Activated T-cell treated with anti-CD3 and anti-CD28 coated beads, Interleukin-2, amount 50 U/mL, for 72 hours (primary cell): ENCODE measurements at regions not wholly inside any gene's neighbourhood (a gene's known extent, or its start where the extent isn't known, plus 50 kb on each side); places are given as distances from the start of the nearest gene placed in this dataset.
"Not testable (repeated sequence)": the region's sequence is repeated elsewhere in the genome, so short reads cannot be mapped to it uniquely, and the experiment has no call there.

Source experiments
- ATAC-seq, 2 donors: fragments of 150-1000 bp; cut with Tn5 transposase; replicated peaks in 1 of 2; 2 replicates each; pipeline ENCODE4 v1.10.0; 2021; ENCODE audit warnings: moderate library complexity in 2 of 2, mild to moderate bottlenecking in 1 of 2
- DNase-seq, 2 donors: peaks; one replicate each; pipeline ENCODE4 v3.0.0; 2021 to 2022; ENCODE audit warnings: mixed read lengths in 1 of 2
- H3K27ac Mint-ChIP-seq: one replicate; pipeline ENCODE4 v1.8.0; 2022; ENCODE audit warnings: mild to moderate bottlenecking, moderate library complexity, mixed read lengths
- H3K27me3 Mint-ChIP-seq: one replicate; pipeline ENCODE4 v1.8.0; 2022; ENCODE audit warnings: low read depth, mixed read lengths
- H3K36me3 Mint-ChIP-seq, 2 donors: one replicate each; pipeline ENCODE4 v1.8.0; 2022; ENCODE audit warnings: mixed read lengths in 2 of 2, mild to moderate bottlenecking in 1 of 2; ENCODE audit not compliant: insufficient read depth in 2 of 2
- H3K4me1 Mint-ChIP-seq: one replicate; pipeline ENCODE4 v1.8.0; 2022; ENCODE audit warnings: low read depth, mixed read lengths
- H3K4me3 Mint-ChIP-seq, 2 donors: one replicate each; pipeline ENCODE4 v1.8.0; 2022; ENCODE audit warnings: mild to moderate bottlenecking in 2 of 2, mixed read lengths in 2 of 2, moderate library complexity in 2 of 2
- H3K9me3 Mint-ChIP-seq, 2 donors: one replicate each; pipeline ENCODE4 v1.8.0; 2022; ENCODE audit warnings: mixed read lengths in 2 of 2

DNA sequence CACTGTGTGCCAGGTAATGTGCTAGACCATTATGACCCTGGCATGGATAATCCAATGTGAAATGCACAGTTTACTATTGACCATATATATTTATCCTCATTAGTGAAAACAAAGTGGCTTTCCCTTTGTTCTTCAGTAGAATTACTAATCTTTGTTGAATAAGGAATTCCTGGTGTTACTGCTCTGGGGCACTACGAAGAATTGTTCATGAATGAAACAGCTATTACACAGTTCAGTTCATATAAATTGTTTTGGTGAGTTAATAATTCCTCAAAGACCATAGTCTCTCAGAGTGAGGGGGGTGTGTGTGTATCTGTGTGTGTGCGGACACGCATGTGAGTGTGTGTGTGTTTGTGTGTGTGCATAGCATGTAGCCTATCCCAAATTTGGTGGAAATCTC lies 668.0 kb upstream of the MBL2 start:
- no peak for ATAC-seq
- Mint-ChIP-seq H3K4me1 (no peaks in the 10 kb centered on the region), H3K4me3 (no peak overlapping the region), H3K36me3 (peaks cover 0 to 1% of the 10 kb centered on the region in 2 donors), H3K27ac (no peak overlapping the region), H3K9me3 (peaks cover 0 to 5% of the 10 kb centered on the region in 2 donors), H3K27me3 (no peaks in the 10 kb centered on the region)
- DNase-seq, result no peak

DNA sequence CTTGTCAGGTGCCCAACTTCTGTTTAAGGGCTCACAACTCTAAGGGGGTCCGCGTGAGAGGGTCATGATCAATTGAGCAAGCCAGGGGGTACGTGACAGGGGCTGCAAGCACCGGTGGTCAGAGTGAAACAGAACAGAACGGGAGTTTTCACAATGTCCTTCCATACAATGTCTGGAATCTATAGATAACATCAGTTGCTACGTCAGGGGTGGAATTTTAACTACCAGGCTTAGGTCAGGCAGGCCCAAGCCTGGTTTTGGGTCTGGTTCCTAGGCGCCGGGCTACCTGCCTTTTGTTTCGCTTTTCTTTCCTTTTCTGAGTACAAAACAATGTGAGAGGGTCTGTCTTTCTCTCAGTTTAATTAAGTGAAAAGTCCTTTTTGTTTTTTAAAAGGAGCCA lies 666.5 kb upstream of the MBL2 start:
- DNase-seq, H3K36me3 Mint-ChIP-seq, H3K27ac Mint-ChIP-seq, H3K9me3 Mint-ChIP-seq, ATAC-seq, H3K4me1 Mint-ChIP-seq, H3K27me3 Mint-ChIP-seq, H3K4me3 Mint-ChIP-seq: not testable (repeated sequence)

DNA sequence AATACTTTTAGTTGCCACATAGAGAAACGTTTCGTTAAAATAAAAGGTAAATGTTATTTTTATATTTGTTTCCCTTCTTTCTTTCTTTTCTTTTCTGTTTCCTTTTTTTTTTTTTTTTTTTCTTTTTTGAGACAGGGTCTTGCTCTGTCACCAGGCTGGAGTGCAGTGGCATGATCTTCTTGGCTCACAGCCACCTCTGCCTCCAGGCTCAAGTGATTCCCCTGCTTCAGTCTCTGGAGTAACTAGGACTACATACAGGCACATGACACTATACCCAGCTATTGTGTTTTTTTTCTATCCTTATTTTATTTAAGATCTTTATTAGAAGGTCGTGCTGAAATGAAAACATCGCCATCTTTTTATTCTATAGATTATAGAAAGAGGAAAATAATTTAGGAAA lies 661.8 kb upstream of the MBL2 start:
- H3K27ac Mint-ChIP-seq, result no peak overlapping the region
- no peak for ATAC-seq
- DNase-seq, result no peak
- no peaks in the 10 kb centered on the region for H3K27me3 Mint-ChIP-seq
- peaks cover 0 to 8% of the 10 kb centered on the region in 2 donors for H3K9me3 Mint-ChIP-seq
- no peaks in the 10 kb centered on the region for H3K4me1 Mint-ChIP-seq
- H3K4me3 Mint-ChIP-seq, result no peak overlapping the region
- H3K36me3 Mint-ChIP-seq, result no peaks in the 10 kb centered on the region

DNA sequence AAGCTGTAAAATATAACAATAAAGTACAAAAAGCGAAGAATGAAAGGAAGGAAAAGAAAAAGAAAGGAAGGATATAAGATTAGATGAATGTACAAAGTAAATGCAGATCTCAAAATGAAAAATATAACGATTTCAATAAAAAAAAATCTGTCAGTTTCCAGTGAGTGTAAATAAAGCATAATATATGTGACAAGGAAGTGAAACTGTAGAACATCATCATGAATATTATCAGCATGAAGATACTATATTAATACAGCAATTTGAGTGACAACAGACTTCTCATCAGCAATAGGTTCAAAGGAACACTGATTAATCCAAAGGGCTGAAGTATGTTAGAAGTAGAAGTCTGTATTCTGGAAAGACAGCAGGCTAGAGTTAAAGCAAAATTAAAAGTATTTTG lies 659.5 kb upstream of the MBL2 start:
- H3K27me3 Mint-ChIP-seq, result no peaks in the 10 kb centered on the region
- ATAC-seq, result no peak
- H3K4me3 Mint-ChIP-seq, result no peak overlapping the region

DNA sequence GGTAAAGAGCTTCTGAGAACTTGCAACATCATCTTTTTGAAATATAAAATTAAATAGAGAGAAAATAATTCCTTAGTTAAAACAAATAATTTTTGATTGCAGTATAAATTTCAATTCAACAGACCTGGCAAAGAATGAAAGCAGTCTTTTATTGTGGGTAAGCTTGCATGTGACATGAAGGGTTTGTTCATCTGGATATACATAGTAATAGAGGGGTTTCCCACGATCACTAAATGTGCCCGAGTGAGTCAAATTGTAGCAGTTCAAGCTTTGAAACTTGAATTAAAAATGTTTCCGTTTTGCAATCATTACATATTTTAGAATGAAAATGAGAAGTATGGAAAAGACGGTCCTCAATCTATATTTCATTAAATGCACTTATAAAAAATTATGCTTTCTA lies 658.4 kb upstream of the MBL2 start:
- no peak overlapping the region for H3K4me3 Mint-ChIP-seq
- no peaks in the 10 kb centered on the region for H3K4me1 Mint-ChIP-seq

More for the DNA sequence above, 659.5 kb upstream of the MBL2 start:
- Mint-ChIP-seq H3K4me1 (no peaks in the 10 kb centered on the region), H3K9me3 (peaks cover 2 to 8% of the 10 kb centered on the region in 2 donors), H3K27ac (no peak overlapping the region), H3K36me3 (no peaks in the 10 kb centered on the region)
- no peak for DNase-seq

DNA sequence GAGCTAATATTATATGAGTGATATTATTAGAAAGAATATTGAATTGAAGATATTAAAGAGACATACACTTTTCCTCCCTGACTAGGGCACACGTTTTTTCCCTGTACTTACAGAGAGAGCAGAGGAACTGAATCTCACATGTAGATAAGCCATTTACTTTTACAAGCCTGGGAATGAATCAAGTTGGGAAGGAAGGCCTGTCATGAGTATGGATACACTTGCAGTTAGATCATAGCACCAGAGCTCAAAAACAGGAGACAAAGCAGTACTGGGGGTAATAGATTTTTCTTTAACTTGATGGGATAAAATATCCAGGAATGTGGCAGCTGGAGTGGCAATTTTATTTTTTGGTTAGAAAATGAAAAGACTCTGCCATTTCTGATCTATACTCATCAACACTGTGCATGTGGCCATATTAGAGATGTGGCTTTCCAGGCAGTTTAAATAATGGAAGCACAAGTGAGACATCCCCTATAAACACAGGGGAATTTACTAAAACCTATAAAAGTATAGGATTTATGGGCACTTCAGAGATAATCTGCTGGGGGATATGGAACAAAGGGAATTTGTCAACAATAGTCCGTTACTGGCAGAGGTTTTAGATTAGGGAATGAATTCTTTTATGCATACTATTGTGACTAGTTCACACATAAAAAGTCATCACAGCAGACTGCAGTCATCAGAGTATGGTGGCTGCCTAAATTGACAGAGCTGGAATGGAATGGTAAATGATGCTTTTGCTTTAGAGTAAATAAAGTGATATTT lies 657.7 kb upstream of the MBL2 start:
- peaks cover 2 to 8% of the 10 kb centered on the region in 2 donors for H3K9me3 Mint-ChIP-seq
- H3K36me3 Mint-ChIP-seq, result no peaks in the 10 kb centered on the region
- H3K4me3 Mint-ChIP-seq, result no peak overlapping the region
- H3K27ac Mint-ChIP-seq, result no peak overlapping the region
- no peak for ATAC-seq
- no peaks in the 10 kb centered on the region for H3K27me3 Mint-ChIP-seq
- no peaks in the 10 kb centered on the region for H3K4me1 Mint-ChIP-seq
- no peak for DNase-seq

More for the DNA sequence above, 658.4 kb upstream of the MBL2 start:
- ATAC-seq (no peak), DNase-seq (no peak)
- Mint-ChIP-seq H3K9me3 (peaks cover 2 to 8% of the 10 kb centered on the region in 2 donors), H3K36me3 (no peaks in the 10 kb centered on the region), H3K27me3 (no peaks in the 10 kb centered on the region), H3K27ac (no peak overlapping the region)

DNA sequence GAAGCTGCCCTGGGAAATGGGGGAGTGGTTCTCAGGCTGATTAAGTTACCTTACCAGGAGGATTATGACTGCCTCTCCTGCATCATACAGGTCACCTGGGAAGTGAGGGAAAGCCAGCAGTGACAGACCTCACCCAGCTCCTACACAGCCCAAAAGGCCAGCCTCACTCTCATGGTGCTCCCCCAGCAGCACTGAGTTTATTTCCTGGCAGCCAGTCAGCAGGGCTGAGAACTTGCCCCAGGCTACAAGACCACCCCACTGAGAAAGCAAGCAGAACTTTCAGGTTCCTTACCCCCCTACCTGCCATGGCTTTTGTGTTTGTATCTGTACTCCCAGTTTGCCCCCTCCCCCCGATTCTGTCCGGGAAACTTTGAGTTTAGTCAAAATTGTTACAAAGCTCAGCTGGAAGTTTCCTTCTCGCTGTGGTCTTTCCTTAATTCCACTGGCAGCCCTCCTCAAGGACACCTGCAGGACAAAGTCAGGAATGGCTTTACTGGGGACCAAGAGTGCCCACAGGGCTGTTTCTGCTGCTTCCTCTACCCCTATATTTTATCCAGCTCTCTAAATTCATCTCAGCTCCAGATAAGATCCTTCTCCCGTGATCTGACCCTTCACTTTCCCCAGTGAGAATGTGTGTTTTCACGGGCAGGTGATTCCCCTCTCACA lies 649.8 kb upstream of the MBL2 start:
- ATAC-seq, result no peak
- Mint-ChIP-seq H3K9me3 (peaks cover 8 to 15% of the 10 kb centered on the region in 2 donors), H3K4me1 (no peaks in the 10 kb centered on the region), H3K27ac (no peak overlapping the region), H3K36me3 (no peaks in the 10 kb centered on the region), H3K4me3 (no peak overlapping the region), H3K27me3 (no peaks in the 10 kb centered on the region)
- DNase-seq, result no peak

DNA sequence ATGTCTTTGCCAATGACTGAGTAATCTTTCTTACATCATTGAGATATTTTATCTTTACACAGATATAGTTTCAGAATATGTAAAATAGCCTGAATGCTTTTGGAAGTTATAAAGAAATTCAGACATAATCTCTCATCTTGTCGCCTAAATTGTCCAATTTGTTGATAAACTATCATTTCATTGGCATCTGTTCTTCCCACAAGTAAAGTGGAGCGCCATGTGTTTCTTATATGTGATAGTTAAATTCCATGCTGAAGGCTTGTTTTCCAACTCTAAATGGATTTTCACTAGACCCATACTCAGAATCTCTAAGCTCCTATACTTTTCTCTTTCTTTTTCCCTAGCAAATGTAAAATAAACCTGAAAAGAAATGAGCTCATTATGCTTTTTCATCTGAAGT lies 640.1 kb upstream of the MBL2 start:
- Mint-ChIP-seq H3K36me3 (no peaks in the 10 kb centered on the region), H3K4me3 (no peak overlapping the region), H3K4me1 (no peaks in the 10 kb centered on the region), H3K27me3 (no peaks in the 10 kb centered on the region), H3K9me3 (peaks cover 8 to 12% of the 10 kb centered on the region in 2 donors), H3K27ac (no peak overlapping the region)
- no peak for ATAC-seq
- DNase-seq, result no peak

DNA sequence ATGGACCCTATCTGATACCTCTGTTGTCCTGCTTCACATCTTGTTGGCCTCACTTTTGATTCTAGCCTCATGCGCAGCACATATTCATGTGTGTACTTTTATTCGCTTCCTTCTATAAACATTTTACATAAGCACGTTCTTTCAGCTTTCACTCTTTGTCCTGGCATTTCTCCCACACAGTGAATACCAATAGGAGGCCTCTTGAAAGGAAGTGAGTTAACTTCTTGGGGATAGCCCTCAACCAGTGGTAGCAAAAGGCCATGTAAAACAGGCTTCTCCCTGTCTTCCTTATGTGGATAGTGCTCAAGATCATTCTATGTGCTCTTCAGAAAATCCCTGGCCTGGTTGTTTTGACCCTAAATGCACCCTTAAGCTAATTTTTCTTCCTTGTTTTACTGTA lies 633.9 kb upstream of the MBL2 start:
- ATAC-seq, result no peak
- peaks cover 2 to 8% of the 10 kb centered on the region in 2 donors for H3K9me3 Mint-ChIP-seq

DNA sequence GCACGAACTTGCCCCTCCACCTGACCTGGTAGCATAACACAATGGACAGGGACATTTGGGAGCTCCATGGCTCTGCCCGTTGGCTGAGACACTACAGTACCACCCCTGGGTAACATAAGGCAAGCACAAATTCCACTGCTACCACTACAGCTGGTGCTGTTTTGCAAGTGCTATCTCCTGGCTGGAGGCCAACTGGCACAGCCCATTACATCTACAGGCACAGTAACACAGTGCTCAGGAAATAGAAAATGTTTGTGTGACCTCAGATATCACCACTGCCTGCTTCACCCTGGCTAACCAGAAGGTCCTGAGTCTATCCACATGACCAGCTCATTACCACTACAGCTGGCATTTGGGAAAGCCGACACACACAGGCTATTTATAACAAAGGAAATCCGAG lies 631.1 kb upstream of the MBL2 start:
- peaks cover 3 to 12% of the 10 kb centered on the region in 2 donors for H3K9me3 Mint-ChIP-seq
- no peaks in the 10 kb centered on the region for H3K36me3 Mint-ChIP-seq
- no peak overlapping the region for H3K4me3 Mint-ChIP-seq
- H3K4me1 Mint-ChIP-seq, result no peaks in the 10 kb centered on the region
- H3K27ac Mint-ChIP-seq, result no peak overlapping the region
- no peak for DNase-seq
- no peaks in the 10 kb centered on the region for H3K27me3 Mint-ChIP-seq
- ATAC-seq, result no peak

More for the DNA sequence above, 633.9 kb upstream of the MBL2 start:
- H3K27me3 Mint-ChIP-seq, result no peaks in the 10 kb centered on the region
- H3K4me1 Mint-ChIP-seq, result no peaks in the 10 kb centered on the region
- H3K4me3 Mint-ChIP-seq, result no peak overlapping the region
- no peak overlapping the region for H3K27ac Mint-ChIP-seq
- no peaks in the 10 kb centered on the region for H3K36me3 Mint-ChIP-seq
- DNase-seq, result no peak

DNA sequence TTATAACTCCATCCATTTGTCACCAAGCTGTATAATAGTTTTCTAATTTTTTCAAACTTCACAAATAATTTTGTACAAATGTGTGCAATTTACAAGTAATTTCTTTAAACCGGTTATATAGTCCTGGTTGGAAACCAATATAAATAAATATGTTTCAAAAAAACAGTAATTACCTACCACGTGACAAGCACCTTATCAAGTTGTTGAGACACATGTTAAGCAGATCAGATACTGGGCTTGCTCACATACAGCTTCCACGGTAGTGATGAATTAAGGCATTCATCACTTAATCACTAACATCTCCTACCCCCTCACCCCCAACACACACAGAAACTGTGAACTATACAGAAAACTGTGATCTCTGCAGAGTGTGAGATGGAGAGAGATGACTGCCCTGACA lies 630.0 kb upstream of the MBL2 start:
- Mint-ChIP-seq H3K27ac (no peak overlapping the region), H3K36me3 (no peaks in the 10 kb centered on the region), H3K4me1 (no peaks in the 10 kb centered on the region)

DNA sequence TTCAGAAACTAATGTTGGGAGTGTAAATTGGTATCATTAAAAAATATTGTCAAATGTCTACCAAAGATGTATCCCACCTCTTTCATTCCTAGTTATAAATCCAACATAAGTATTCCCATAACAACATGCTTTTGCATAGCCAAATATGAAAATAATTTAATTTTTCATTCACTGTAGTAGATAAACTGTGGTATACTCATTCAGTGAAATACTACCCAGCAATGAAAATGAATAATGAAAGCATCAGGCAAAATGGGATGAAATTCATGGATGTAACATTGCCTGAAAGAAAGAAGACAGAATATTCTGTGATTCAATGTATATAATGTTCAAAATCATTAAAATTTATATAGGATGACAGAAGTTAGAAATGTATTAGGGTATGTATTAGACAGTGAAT lies 629.0 kb upstream of the MBL2 start:
- Mint-ChIP-seq H3K36me3 (no peaks in the 10 kb centered on the region), H3K27ac (no peak overlapping the region), H3K4me1 (no peaks in the 10 kb centered on the region), H3K4me3 (no peak overlapping the region), H3K27me3 (no peaks in the 10 kb centered on the region), H3K9me3 (peaks cover 3 to 9% of the 10 kb centered on the region in 2 donors)
- ATAC-seq (no peak), DNase-seq (no peak)

More for the DNA sequence above, 630.0 kb upstream of the MBL2 start:
- ATAC-seq (no peak), DNase-seq (no peak)
- no peak overlapping the region for H3K4me3 Mint-ChIP-seq
- H3K27me3 Mint-ChIP-seq, result no peaks in the 10 kb centered on the region
- H3K9me3 Mint-ChIP-seq, result peaks cover 3 to 9% of the 10 kb centered on the region in 2 donors

DNA sequence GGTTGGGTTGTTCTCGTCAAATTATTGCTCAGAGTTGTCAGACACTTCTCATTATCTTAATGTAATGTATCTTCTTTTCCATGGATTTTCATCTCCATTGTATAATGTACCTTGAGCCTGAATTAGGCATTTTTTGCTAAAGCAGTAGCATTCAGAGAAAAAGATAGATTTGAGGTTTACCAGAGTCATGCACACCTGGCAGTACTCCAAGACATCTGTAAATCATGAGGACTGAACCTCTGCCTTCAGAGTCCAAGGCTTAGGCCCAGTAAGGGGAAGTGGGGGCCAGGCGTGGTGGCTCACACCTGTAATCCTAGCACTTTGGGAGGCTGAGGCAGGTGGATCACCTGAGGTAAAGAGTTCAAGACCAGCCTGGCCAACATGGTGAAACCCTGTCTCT lies 624.3 kb upstream of the MBL2 start:
- DNase-seq (no peak), ATAC-seq (no peak)
- Mint-ChIP-seq H3K36me3 (peaks cover 0 to 2% of the 10 kb centered on the region in 2 donors), H3K9me3 (peaks cover 8 to 11% of the 10 kb centered on the region in 2 donors), H3K27ac (no peak overlapping the region), H3K4me1 (no peaks in the 10 kb centered on the region), H3K4me3 (no peak overlapping the region), H3K27me3 (no peaks in the 10 kb centered on the region)
